H1 (cell line): ENCODE measurements at regions not wholly inside any gene's neighbourhood (a gene's known extent, or its start where the extent isn't known, plus 50 kb on each side); places are given as distances from the start of the nearest gene placed in this dataset.

ENCODE experiments used
- CREB1 ChIP-seq: IDR thresholded peaks from 2 replicates; pipeline ENCODE4 v1.6.1; 2012; ENCODE audit warnings: inconsistent platforms
- CTCF ChIP-seq, 3 experiments: IDR thresholded peaks; 1 replicate in 2 of 3; 2 replicates in 1 of 3; pipeline versions ENCODE4 v1.5.1 to v1.6.1; 2011; ENCODE audit warnings: low read length in 3 of 3, mild to moderate bottlenecking in 3 of 3, inconsistent platforms in 2 of 3, low read depth in 1 of 3, moderate library complexity in 1 of 3; ENCODE audit not compliant: insufficient read depth in 1 of 3; ENCODE audit errors: control extremely low read depth in 1 of 3
- E2F6 ChIP-seq: IDR thresholded peaks from 2 replicates; pipeline ENCODE4 v1.6.1; 2012; ENCODE audit warnings: inconsistent platforms
- EZH2 ChIP-seq: fragments of 200-600 bp; sonication (generic); IDR thresholded peaks from 2 replicates; pipeline ENCODE4 v1.7.1; 2012; ENCODE audit warnings: low read depth, mild to moderate bottlenecking, moderate library complexity, low read length, inconsistent platforms; ENCODE audit not compliant: severe bottlenecking
- GABPA ChIP-seq: IDR thresholded peaks from 2 replicates; pipeline ENCODE4 v1.6.1; 2011; ENCODE audit warnings: mild to moderate bottlenecking, low read length, moderate library complexity, borderline replicate concordance; ENCODE audit not compliant: insufficient read depth
- JUND ChIP-seq: IDR thresholded peaks from 2 replicates; pipeline ENCODE4 v1.6.1; 2011; ENCODE audit warnings: mild to moderate bottlenecking, improper control_type of control experiment, low read length
- MAFK ChIP-seq: IDR thresholded peaks from 2 replicates; pipeline ENCODE4 v1.6.1; 2012; ENCODE audit warnings: low read depth, mild to moderate bottlenecking, improper control_type of control experiment, low read length
- NANOG ChIP-seq: IDR thresholded peaks from 2 replicates; pipeline ENCODE4 v1.6.1; 2011; ENCODE audit warnings: low read length, low read depth, mild to moderate bottlenecking, inconsistent platforms; ENCODE audit not compliant: insufficient read depth, poor library complexity, severe bottlenecking
- RBBP5 ChIP-seq: IDR thresholded peaks from 2 replicates; pipeline ENCODE4 v1.7.1; 2012; ENCODE audit warnings: low read depth, mild to moderate bottlenecking, inconsistent platforms, low read length, moderate library complexity, borderline replicate concordance
- SIN3A ChIP-seq, 2 experiments: IDR thresholded peaks in 1 of 2; conservative IDR thresholded peaks in 1 of 2; 2 replicates each; pipeline ENCODE4 v1.6.1; 2011 to 2012; ENCODE audit warnings: low read length in 2 of 2, improper control_type of control experiment in 1 of 2, low read depth in 1 of 2, mild to moderate bottlenecking in 1 of 2
- SP1 ChIP-seq: IDR thresholded peaks from 2 replicates; pipeline ENCODE4 v1.6.1; 2011; ENCODE audit warnings: low read depth, low read length
- TAF1 ChIP-seq: IDR thresholded peaks from 2 replicates; pipeline ENCODE4 v1.6.1; 2011; ENCODE audit warnings: mild to moderate bottlenecking, low read depth, low read length

- TF ChIP-seq GABPA (no peak), TAF1 (no peak), E2F6 (no peak), CREB1 (no peak), CTCF (IDR thresholded peaks at IDR 0.05; ENCODE audit: control extremely low read depth in 1 of 3, insufficient read depth in 1 of 3, low read depth in 1 of 3, low read length in 3 of 3) (no peak), MAFK (no peak), SP1 (no peak), EZH2 (no peak), NANOG (no peak), JUND (no peak), RBBP5 (no peak), SIN3A (conservative IDR thresholded peaks at IDR 0.05 in 1 of 2, IDR thresholded peaks at IDR 0.05 in 1 of 2; ENCODE audit: low read depth in 1 of 2, low read length in 2 of 2) (no peak)
Measured at GRCh38 chr10:125605167-125605566, 77.8 kb downstream of the TEX36 start.
